ENCODE measurements at regions not wholly inside any gene's neighbourhood (a gene's known extent, or its start where the extent isn't known, plus 50 kb on each side); places are given as distances from the start of the nearest gene placed in this dataset.
"Not testable (repeated sequence)": the region's sequence is repeated elsewhere in the genome, so short reads cannot be mapped to it uniquely, and the experiment has no call there.

- no peak for DNase-seq (ENCODE audit: low read depth)
These were observed 99.7 kb upstream of the ZNF217 start for GRCh38 chr20:53693262-53693871.

- DNase-seq (ENCODE audit: low read depth): peak; percentile 75
These were observed 98.9 kb upstream of the ZNF217 start for GRCh38 chr20:53692465-53693067.

- no peak for DNase-seq (ENCODE audit: low read depth)
These were observed 98.2 kb upstream of the ZNF217 start for GRCh38 chr20:53691811-53692192.

GRCh38 chr20:53691060-53691810 lies 97.6 kb upstream of the ZNF217 start:
- no peak for DNase-seq (ENCODE audit: low read depth)

GRCh38 chr20:53688085-53688484 lies 94.4 kb upstream of the ZNF217 start:
- no peak for DNase-seq (ENCODE audit: low read depth)

- DNase-seq (ENCODE audit: low read depth): no peak
These were observed 91.5 kb upstream of the ZNF217 start for GRCh38 chr20:53685070-53685595.

GRCh38 chr20:53683506-53683905 lies 89.9 kb upstream of the ZNF217 start:
- DNase-seq (ENCODE audit: low read depth): no peak

- no peak for DNase-seq (ENCODE audit: low read depth)
These were observed 87.9 kb upstream of the ZNF217 start for GRCh38 chr20:53681352-53682212.

GRCh38 chr20:53679597-53680309 lies 86.1 kb upstream of the ZNF217 start:
- DNase-seq (ENCODE audit: low read depth): no peak

GRCh38 chr20:53678990-53679596 lies 85.5 kb upstream of the ZNF217 start:
- DNase-seq (ENCODE audit: low read depth): peak; percentile 45

- DNase-seq (ENCODE audit: low read depth): no peak
These were observed 84.8 kb upstream of the ZNF217 start for GRCh38 chr20:53678315-53678989.

- peak; percentile 34 for DNase-seq (ENCODE audit: low read depth)
These were observed 84.0 kb upstream of the ZNF217 start for GRCh38 chr20:53677447-53678314.

GRCh38 chr20:53676987-53677386 lies 83.3 kb upstream of the ZNF217 start:
- no peak for DNase-seq (ENCODE audit: low read depth)

- no peak for DNase-seq (ENCODE audit: low read depth)
These were observed 82.8 kb upstream of the ZNF217 start for GRCh38 chr20:53676519-53676822.

- peak; percentile 42 for DNase-seq (ENCODE audit: low read depth)
These were observed 79.0 kb upstream of the ZNF217 start for GRCh38 chr20:53672484-53673129.

GRCh38 chr20:53671370-53671769 lies 77.7 kb upstream of the ZNF217 start:
- no peak for DNase-seq (ENCODE audit: low read depth)

- not testable (repeated sequence) for DNase-seq (ENCODE audit: low read depth)
These were observed 76.1 kb upstream of the ZNF217 start for GRCh38 chr20:53669517-53670313.

- DNase-seq (ENCODE audit: low read depth): no peak
These were observed 75.4 kb upstream of the ZNF217 start for GRCh38 chr20:53668992-53669391.

Measured in fibroblast of gingiva (primary cell).